DMS153 treated with DMSO at 0.1 percent for 48 hours (cell line): ENCODE measurements at regions not wholly inside any gene's neighbourhood (a gene's known extent, or its start where the extent isn't known, plus 50 kb on each side); places are given as distances from the start of the nearest gene placed in this dataset.

Source experiments
- DNase-seq: peaks from one replicate; lab custom pipeline; 2025; ENCODE audit not compliant: unreplicated experiment; lab: John Stamatoyannopoulos, UW

GRCh38 chr1:219676012-219676765 lies 63.3 kb upstream of the ZC3H11B start:
- no peak for DNase-seq

GRCh38 chr1:219670426-219671149 lies 57.7 kb upstream of the ZC3H11B start:
- DNase-seq, result no peak

- no peak for DNase-seq
Measured at GRCh38 chr1:219669556-219669955, 56.7 kb upstream of the ZC3H11B start.

GRCh38 chr1:219669042-219669441 lies 56.1 kb upstream of the ZC3H11B start:
- no peak for DNase-seq

- DNase-seq, result no peak
Measured at GRCh38 chr1:219668446-219668845, 55.5 kb upstream of the ZC3H11B start.

- no peak for DNase-seq
Measured at GRCh38 chr1:219666242-219666641, 53.3 kb upstream of the ZC3H11B start.

GRCh38 chr1:219665089-219665488 lies 52.2 kb upstream of the ZC3H11B start:
- no peak for DNase-seq

GRCh38 chr1:219664310-219665029 lies 51.6 kb upstream of the ZC3H11B start:
- no peak for DNase-seq
